ENCODE measurements at regions not wholly inside any gene's neighbourhood (a gene's known extent, or its start where the extent isn't known, plus 50 kb on each side); places are given as distances from the start of the nearest gene placed in this dataset.

DNA sequence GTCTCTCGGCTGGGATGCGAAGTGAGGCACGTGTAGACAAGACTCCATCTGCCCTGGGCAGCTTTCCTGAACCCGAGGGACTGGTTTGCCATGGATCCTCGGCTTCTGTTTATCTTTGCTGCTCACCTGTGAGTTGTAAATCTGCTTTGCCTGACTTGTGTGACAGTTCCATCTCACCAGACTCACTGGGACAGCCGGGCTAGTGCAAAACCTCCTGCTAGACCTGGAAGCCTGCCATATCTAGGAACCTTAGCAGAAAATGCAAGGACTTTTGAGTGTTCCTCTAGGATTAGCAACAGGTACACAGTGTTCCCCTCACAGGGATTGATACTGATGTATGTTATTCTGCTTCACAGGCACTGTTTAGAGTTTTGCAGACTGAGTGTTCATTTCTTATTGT is 218.6 kb downstream of the URB2 start:
- no peaks in the 10 kb centered on the region for H3K36me3 Mint-ChIP-seq
- ATAC-seq (no peak), DNase-seq (ENCODE audit: low spot score) (no peak)
- no peak overlapping the region for H3K4me3 Mint-ChIP-seq
- H3K27ac Mint-ChIP-seq = no peak overlapping the region
- CTCF ChIA-PET = no interaction called here
- POLR2A ChIA-PET = no interaction called here
- H3K9me3 Mint-ChIP-seq = no peaks in the 10 kb centered on the region
- TF ChIP-seq JUN (CRISPR knock-in tag; IDR thresholded peaks at IDR 0.05) (no peak), CREB1 (CRISPR knock-in tag; IDR thresholded peaks at IDR 0.05) (no peak), CREM (CRISPR knock-in tag; IDR thresholded peaks at IDR 0.05) (no peak), GRHL2 (CRISPR knock-in tag; IDR thresholded peaks at IDR 0.05; ENCODE audit: insufficient replicate concordance, severe bottlenecking) (no peak), SMAD3 (CRISPR knock-in tag; IDR thresholded peaks at IDR 0.05; ENCODE audit: borderline replicate concordance) (no peak), TP53 (CRISPR knock-in tag; IDR thresholded peaks at IDR 0.05) (no peak), ATF1 (CRISPR knock-in tag; IDR thresholded peaks at IDR 0.05) (no peak), NR3C1 (CRISPR knock-in tag; conservative IDR thresholded peaks at IDR 0.05; ENCODE audit: low read depth) (no peak)
- TF ChIP-seq, protein P1, sequence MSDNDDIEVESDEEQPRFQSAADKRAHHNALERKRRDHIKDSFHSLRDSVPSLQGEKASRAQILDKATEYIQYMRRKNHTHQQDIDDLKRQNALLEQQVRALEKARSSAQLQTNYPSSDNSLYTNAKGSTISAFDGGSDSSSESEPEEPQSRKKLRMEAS (CRISPR knock-in tag; IDR thresholded peaks at IDR 0.05) = no peak
- TF ChIP-seq, protein P2, sequence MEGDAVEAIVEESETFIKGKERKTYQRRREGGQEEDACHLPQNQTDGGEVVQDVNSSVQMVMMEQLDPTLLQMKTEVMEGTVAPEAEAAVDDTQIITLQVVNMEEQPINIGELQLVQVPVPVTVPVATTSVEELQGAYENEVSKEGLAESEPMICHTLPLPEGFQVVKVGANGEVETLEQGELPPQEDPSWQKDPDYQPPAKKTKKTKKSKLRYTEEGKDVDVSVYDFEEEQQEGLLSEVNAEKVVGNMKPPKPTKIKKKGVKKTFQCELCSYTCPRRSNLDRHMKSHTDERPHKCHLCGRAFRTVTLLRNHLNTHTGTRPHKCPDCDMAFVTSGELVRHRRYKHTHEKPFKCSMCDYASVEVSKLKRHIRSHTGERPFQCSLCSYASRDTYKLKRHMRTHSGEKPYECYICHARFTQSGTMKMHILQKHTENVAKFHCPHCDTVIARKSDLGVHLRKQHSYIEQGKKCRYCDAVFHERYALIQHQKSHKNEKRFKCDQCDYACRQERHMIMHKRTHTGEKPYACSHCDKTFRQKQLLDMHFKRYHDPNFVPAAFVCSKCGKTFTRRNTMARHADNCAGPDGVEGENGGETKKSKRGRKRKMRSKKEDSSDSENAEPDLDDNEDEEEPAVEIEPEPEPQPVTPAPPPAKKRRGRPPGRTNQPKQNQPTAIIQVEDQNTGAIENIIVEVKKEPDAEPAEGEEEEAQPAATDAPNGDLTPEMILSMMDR (IDR thresholded peaks at IDR 0.05) = no peak
- TF ChIP-seq, protein P3, sequence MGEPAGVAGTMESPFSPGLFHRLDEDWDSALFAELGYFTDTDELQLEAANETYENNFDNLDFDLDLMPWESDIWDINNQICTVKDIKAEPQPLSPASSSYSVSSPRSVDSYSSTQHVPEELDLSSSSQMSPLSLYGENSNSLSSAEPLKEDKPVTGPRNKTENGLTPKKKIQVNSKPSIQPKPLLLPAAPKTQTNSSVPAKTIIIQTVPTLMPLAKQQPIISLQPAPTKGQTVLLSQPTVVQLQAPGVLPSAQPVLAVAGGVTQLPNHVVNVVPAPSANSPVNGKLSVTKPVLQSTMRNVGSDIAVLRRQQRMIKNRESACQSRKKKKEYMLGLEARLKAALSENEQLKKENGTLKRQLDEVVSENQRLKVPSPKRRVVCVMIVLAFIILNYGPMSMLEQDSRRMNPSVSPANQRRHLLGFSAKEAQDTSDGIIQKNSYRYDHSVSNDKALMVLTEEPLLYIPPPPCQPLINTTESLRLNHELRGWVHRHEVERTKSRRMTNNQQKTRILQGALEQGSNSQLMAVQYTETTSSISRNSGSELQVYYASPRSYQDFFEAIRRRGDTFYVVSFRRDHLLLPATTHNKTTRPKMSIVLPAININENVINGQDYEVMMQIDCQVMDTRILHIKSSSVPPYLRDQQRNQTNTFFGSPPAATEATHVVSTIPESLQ (CRISPR knock-in tag; IDR thresholded peaks at IDR 0.05) = no peak
- TF ChIP-seq, protein P4, sequence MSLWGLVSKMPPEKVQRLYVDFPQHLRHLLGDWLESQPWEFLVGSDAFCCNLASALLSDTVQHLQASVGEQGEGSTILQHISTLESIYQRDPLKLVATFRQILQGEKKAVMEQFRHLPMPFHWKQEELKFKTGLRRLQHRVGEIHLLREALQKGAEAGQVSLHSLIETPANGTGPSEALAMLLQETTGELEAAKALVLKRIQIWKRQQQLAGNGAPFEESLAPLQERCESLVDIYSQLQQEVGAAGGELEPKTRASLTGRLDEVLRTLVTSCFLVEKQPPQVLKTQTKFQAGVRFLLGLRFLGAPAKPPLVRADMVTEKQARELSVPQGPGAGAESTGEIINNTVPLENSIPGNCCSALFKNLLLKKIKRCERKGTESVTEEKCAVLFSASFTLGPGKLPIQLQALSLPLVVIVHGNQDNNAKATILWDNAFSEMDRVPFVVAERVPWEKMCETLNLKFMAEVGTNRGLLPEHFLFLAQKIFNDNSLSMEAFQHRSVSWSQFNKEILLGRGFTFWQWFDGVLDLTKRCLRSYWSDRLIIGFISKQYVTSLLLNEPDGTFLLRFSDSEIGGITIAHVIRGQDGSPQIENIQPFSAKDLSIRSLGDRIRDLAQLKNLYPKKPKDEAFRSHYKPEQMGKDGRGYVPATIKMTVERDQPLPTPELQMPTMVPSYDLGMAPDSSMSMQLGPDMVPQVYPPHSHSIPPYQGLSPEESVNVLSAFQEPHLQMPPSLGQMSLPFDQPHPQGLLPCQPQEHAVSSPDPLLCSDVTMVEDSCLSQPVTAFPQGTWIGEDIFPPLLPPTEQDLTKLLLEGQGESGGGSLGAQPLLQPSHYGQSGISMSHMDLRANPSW (CRISPR knock-in tag; conservative IDR thresholded peaks at IDR 0.05; ENCODE audit: low read depth) = no peak
- H3K27me3 Mint-ChIP-seq (ENCODE audit: low read depth) = no peaks in the 10 kb centered on the region
- no peaks in the 10 kb centered on the region for H3K4me1 Mint-ChIP-seq

DNA sequence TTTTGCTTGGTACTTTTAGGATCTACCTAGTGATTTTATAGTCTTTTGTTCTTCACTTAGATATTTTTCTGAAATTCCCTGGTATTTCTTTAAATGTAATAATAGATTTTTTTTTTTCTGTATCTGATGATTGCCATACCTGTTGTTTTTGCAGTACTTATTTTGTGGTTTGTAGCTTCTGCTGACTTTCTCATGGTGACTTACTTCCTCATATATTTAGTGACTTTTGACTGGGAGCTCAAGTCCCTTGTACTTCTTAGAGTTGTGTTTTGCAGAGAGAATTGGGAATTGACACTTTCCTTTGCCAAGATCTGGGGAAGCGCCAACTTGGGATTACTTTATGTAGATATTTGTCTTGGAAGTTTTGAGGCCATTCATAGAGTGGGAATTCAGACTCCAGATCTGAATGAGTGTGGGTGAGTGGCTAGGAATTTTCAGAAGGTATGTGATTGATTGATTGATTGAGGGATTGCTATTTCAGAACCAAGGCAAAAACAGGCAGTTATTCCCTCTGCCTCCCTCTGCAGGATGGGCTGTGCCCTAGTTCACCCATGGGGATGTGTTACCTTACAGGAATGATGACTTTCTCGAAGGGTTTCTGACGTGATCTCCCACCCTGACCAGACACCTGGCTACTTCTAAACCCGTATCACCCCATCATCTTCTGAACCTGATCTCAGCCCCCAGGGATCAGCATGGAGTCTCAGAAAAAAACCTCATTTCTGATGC is 219.5 kb downstream of the URB2 start:
- ATAC-seq = no peak
- H3K36me3 Mint-ChIP-seq = no peaks in the 10 kb centered on the region
- H3K9me3 Mint-ChIP-seq = no peaks in the 10 kb centered on the region
- no peaks in the 10 kb centered on the region for H3K4me1 Mint-ChIP-seq
- TF ChIP-seq NR2C2 (CRISPR knock-in tag; IDR thresholded peaks at IDR 0.05) (no peak), SOX15 (CRISPR knock-in tag; IDR thresholded peaks at IDR 0.05) (no peak)
- TF ChIP-seq, protein P5, sequence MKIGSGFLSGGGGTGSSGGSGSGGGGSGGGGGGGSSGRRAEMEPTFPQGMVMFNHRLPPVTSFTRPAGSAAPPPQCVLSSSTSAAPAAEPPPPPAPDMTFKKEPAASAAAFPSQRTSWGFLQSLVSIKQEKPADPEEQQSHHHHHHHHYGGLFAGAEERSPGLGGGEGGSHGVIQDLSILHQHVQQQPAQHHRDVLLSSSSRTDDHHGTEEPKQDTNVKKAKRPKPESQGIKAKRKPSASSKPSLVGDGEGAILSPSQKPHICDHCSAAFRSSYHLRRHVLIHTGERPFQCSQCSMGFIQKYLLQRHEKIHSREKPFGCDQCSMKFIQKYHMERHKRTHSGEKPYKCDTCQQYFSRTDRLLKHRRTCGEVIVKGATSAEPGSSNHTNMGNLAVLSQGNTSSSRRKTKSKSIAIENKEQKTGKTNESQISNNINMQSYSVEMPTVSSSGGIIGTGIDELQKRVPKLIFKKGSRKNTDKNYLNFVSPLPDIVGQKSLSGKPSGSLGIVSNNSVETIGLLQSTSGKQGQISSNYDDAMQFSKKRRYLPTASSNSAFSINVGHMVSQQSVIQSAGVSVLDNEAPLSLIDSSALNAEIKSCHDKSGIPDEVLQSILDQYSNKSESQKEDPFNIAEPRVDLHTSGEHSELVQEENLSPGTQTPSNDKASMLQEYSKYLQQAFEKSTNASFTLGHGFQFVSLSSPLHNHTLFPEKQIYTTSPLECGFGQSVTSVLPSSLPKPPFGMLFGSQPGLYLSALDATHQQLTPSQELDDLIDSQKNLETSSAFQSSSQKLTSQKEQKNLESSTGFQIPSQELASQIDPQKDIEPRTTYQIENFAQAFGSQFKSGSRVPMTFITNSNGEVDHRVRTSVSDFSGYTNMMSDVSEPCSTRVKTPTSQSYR (CRISPR knock-in tag; IDR thresholded peaks at IDR 0.05) = no peak
- ChIA-PET CTCF (interaction anchor here (1.0 kb wide), 1 partner anchor 184 kb away, joined by 4 read pairs; no protein-coding TSS in a partner anchor), POLR2A (no interaction called here)
- no peak overlapping the region for H3K4me3 Mint-ChIP-seq
- H3K27me3 Mint-ChIP-seq (ENCODE audit: low read depth) = no peaks in the 10 kb centered on the region
- DNase-seq (ENCODE audit: low spot score) = no peak
- H3K27ac Mint-ChIP-seq = no peak overlapping the region
